Lower lobe of right lung (tissue), 2 donors: ENCODE measurements at regions not wholly inside any gene's neighbourhood (a gene's known extent, or its start where the extent isn't known, plus 50 kb on each side); places are given as distances from the start of the nearest gene placed in this dataset.

Source experiments
- ATAC-seq, 2 donors: fragments of 200-7000 bp; cut with Tn5 transposase; one replicate each; pipeline ENCODE4 v1.9.1; 2020 to 2022; ENCODE audit warnings: mild to moderate bottlenecking in 2 of 2, moderate library complexity in 2 of 2
- DNase-seq: peaks from one replicate; pipeline ENCODE4 v3.0.0-alpha.2; 2020
- H3K27ac ChIP-seq: fragments of 200-600 bp; one replicate; pipeline ENCODE4 v1.8.0; 2022
- H3K27me3 ChIP-seq: fragments of 200-600 bp; one replicate; pipeline ENCODE4 v1.8.0; 2022; ENCODE audit warnings: low read depth
- H3K36me3 ChIP-seq: fragments of 200-600 bp; one replicate; pipeline ENCODE4 v1.8.0; 2022; ENCODE audit warnings: mild to moderate bottlenecking
- H3K4me1 ChIP-seq: fragments of 200-600 bp; one replicate; pipeline ENCODE4 v1.8.0; 2022
- H3K4me3 ChIP-seq: fragments of 200-600 bp; one replicate; pipeline ENCODE4 v1.8.0; 2022; ENCODE audit warnings: mild to moderate bottlenecking
- H3K9me3 ChIP-seq: fragments of 200-600 bp; one replicate; pipeline ENCODE4 v1.8.0; 2022
- CTCF ChIP-seq: fragments of 200-600 bp; IDR thresholded peaks from one replicate; pipeline ENCODE4 v1.8.0; 2022; ENCODE audit warnings: antibody characterized with exemption, mild to moderate bottlenecking
- intact Hi-C: fragments of 100-400 bp; cut with DNase I; formaldehyde crosslinking; loops from one replicate; pipeline ENCODE4 v1.11.0; 2022
- donor health status: DM: no; HTN: yes; CAD: no; lungs with severe emphysema.

GRCh38 chr15:93170329-93170728 is 81.3 kb upstream of the RGMA start:
- Histone ChIP-seq H3K4me3 (no peak overlapping the region), H3K27ac (no peak overlapping the region), H3K36me3 (no peaks in the 10 kb centered on the region), H3K27me3 (peaks cover 6% of the 10 kb centered on the region), H3K4me1 (no peaks in the 10 kb centered on the region), H3K9me3 (no peaks in the 10 kb centered on the region)
- ATAC-seq (no peak), DNase-seq (no peak)
- intact Hi-C loops = no loop called here
- TF ChIP-seq CTCF = no peak

- H3K4me3 ChIP-seq = no peak overlapping the region
- DNase-seq = no peak
- H3K4me1 ChIP-seq = no peaks in the 10 kb centered on the region
- peaks cover 6% of the 10 kb centered on the region for H3K27me3 ChIP-seq
- no peak for ATAC-seq
- H3K36me3 ChIP-seq = no peaks in the 10 kb centered on the region
- intact Hi-C loops = no loop called here
- TF ChIP-seq CTCF = no peak
- no peaks in the 10 kb centered on the region for H3K9me3 ChIP-seq
- H3K27ac ChIP-seq = no peak overlapping the region
Observed at GRCh38 chr15:93168910-93169309, 79.9 kb upstream of the RGMA start.

DNA sequence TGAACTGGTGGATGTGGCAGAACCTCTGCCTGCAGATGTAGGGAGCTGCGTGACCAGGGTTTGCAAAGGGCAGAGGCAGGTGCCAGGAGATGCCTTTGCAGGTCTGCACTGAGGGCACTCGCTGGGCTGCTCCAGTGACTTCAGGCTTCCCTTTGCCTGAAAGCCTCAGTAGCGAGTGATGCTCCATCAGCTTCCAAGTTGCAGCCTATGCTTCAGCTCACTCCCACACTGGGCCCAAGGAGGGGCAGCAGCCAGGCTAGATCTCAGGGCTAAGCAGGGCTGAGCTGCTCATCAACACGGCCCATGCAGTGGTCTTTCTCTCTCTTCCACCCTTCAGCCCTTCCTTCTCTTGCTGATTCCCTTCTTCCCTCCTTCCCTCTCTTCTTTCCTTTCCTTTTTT is 78.3 kb upstream of the RGMA start:
- no peak for DNase-seq
- H3K9me3 ChIP-seq = no peaks in the 10 kb centered on the region
- no peaks in the 10 kb centered on the region for H3K36me3 ChIP-seq
- H3K27me3 ChIP-seq = peaks cover 6% of the 10 kb centered on the region
- no peak overlapping the region for H3K4me3 ChIP-seq
- intact Hi-C loops = no loop called here
- H3K27ac ChIP-seq = no peak overlapping the region
- no peak for ATAC-seq
- no peak for TF ChIP-seq CTCF
- H3K4me1 ChIP-seq = no peaks in the 10 kb centered on the region

DNA sequence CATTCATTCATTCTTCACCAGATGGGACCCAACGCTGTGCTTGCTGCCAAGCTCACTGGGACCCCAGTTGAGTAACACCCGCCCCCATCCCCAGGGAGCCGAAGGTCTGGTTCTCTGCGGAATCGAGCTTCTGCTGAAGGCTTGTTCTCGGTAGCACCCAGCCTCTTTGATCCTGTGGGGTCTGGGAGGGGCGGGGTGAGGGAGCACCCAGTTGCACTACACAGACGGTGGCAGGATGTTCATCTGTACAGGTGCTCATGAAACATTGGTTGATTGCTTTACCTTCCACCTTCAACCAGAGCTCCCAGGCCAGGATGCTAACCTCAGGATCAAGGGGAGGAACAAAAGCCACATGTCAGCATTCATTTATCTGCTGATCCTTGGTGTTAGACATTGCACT is 77.7 kb upstream of the RGMA start:
- Histone ChIP-seq H3K36me3 (no peaks in the 10 kb centered on the region), H3K27ac (no peak overlapping the region), H3K27me3 (peaks cover 1% of the 10 kb centered on the region), H3K9me3 (no peaks in the 10 kb centered on the region), H3K4me3 (no peak overlapping the region), H3K4me1 (no peaks in the 10 kb centered on the region)
- ATAC-seq (no peak), DNase-seq (no peak)
- intact Hi-C loops = no loop called here
- no peak for TF ChIP-seq CTCF

DNA sequence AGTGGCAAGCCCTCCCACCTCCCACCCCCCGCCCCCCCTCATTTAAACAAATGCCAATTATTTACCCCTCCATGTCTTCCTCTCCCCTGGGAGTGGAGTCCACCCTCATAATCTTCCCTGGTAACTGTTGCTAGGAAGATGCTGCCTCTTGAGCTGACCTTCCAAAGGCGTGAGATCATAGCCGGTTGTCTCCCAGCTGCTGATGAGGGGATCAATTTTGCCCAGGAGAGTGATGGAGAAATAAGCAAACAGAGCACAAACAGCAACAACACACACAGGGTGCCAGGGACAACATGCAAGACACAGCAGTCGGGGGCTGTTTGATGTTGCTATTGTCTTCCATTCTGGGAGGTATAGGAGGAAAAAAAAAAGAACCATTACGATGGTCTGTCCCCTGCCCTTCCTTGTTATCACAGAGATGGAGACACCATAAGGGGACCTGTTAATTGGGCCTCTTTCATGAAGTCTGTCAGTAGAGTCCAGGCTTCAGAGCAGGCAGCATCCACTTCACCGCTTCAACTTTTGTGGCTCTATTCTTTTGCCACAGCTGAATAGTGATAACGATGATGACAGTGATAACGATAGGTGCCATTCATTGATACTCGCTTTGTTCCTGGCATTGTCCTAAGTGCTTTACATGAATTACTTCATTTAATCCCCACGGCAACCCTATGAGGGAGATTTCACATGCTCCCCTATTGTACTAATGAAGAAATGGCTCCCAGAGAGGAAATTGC is 76.9 kb upstream of the RGMA start:
- intact Hi-C loops = no loop called here
- Histone ChIP-seq H3K27ac (no peak overlapping the region), H3K4me3 (no peak overlapping the region), H3K36me3 (no peaks in the 10 kb centered on the region), H3K4me1 (no peaks in the 10 kb centered on the region), H3K27me3 (no peaks in the 10 kb centered on the region), H3K9me3 (no peaks in the 10 kb centered on the region)
- TF ChIP-seq CTCF = no peak
- no peak for ATAC-seq
- DNase-seq = no peak
